Stimulated activated CD8-positive, alpha-beta memory T cell treated with anti-CD3 and anti-CD28 coated beads, Interleukin-15, amount 100 ng/mL, for 4 hours (primary cell): ENCODE measurements at regions not wholly inside any gene's neighbourhood (a gene's known extent, or its start where the extent isn't known, plus 50 kb on each side); places are given as distances from the start of the nearest gene placed in this dataset.

Source experiments
- DNase-seq, 2 donors: peaks; one replicate each; pipeline ENCODE4 v3.0.0-alpha.2; 2020; ENCODE audit warnings: low read depth in 2 of 2

DNA sequence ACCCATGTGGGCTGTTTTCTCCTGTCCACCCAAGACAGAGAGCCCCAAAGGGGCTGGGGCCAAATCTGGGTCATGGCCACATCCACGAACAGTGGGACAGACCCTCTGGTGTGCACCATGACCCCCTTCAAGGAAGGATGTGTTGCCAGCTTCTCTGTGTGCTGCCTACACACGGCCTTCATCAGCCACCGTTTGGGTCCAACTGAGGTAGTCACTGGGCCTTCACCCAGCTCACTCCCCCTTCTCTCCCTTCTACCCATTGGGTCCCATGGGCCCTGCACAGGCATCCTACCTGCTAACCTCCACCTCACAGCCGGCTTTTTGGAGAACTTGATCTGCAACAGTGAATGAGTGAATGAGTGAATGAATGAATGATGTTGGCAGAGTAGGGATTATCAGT is 1484.9 kb downstream of the BRD1 start:
- DNase-seq: no peak

DNA sequence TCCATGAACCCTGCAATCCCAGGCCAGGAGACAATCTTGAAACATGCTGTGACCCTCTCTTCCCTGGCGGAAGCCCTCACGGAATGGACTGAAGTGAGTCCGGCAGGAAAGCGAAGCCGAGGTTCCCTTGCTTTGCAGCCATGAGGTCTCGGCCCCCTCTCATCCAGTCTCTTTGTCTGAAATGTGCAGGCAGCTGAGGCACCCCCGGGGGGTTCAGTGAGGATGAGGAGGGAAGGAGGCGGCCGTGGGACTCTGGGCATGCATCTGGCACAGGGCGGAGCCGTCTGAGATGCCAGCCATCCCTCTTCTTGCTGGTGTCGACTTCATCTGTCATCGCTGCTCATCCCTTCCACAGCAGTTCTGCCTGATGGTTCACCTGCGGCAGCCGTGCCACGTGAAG is 1485.7 kb downstream of the BRD1 start:
- no peak for DNase-seq

GRCh38 chr22:48340727-48341709 is 1486.7 kb downstream of the BRD1 start:
- DNase-seq: no peak

- no peak for DNase-seq
Observed at GRCh38 chr22:48340191-48340590, 1487.5 kb downstream of the BRD1 start.

DNA sequence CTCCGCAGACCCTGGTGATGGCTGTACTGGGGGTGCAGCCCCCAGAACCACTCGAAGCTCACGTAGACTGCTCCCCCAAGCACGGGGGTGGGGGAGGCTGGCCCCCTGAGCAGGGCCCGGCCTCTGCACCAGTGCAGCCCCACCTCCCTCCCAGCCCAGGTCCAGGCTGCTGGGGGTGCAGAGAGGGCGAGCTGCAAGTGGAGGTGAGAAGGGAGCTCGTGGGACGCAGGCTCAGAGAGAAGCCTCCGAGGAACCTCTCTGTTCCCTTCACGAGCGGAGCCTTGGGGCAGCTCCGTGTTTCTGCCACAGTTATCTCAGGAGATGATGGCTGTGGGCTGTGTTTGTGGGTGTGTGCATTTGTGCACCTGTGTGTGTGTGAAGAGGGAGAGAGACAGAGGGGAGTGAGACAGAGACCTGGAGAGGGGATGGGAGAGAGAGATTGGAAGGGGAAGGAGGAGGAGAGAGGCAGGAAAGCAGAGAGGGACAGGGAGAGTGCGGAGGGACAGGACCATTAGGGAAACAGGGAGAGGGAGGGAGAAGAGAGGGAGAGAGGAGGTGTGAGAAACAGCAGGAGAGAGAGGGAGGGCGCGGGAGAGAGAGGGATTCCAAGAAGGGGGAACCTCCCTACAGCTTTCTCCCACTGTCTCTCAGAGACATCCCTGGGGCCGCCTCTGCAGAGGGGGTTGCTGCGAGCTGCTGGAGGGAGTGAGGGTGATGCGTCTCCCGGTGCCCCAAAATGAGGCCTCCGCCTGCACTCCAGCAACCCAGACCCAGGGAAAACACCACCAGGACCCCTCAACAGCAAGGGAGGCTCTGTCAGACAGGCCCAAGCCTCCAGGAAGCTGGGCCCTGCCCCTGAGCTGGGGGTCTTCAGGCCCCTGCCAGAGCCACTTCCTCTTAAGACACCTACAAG is 1488.6 kb downstream of the BRD1 start:
- DNase-seq: no peak

DNA sequence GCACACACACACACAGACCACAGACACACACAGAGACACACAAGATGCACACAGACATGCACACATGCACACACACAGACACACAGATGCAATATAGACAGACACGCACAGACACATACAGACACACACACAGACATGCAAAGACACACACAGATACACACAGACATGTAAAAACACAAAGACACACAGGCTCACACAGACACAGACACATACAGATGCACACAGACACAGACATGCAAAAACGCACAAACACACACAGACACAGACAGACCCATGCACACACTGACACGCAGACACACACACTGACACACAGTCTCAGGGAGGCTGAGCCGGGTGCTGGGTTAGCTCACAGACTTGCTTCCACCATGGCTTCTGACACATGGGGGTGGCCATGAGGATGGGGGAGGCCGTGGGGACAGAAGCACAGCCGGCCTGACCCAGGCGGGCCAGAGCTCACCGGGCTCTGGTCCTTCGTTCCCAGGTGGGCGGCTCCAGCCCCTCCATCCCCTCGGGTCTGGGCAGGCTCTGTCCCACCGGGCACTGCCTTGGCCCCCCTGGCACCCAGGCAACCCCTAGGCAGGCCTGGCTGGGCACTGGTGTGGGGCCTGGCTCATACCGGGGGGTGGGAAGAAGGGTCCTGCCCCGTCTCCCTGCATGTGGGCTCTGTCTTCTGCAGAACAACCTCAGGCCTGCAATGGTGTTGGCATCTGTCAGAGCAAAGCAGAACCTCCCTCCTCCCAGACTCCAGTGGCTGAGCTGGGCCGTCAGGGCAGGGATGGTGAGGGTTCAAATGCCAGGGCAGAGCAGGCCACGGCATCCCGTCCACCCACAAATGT is 1489.5 kb downstream of the BRD1 start:
- no peak for DNase-seq

GRCh38 chr22:48336339-48337060 is 1491.2 kb downstream of the BRD1 start:
- DNase-seq: no peak

DNA sequence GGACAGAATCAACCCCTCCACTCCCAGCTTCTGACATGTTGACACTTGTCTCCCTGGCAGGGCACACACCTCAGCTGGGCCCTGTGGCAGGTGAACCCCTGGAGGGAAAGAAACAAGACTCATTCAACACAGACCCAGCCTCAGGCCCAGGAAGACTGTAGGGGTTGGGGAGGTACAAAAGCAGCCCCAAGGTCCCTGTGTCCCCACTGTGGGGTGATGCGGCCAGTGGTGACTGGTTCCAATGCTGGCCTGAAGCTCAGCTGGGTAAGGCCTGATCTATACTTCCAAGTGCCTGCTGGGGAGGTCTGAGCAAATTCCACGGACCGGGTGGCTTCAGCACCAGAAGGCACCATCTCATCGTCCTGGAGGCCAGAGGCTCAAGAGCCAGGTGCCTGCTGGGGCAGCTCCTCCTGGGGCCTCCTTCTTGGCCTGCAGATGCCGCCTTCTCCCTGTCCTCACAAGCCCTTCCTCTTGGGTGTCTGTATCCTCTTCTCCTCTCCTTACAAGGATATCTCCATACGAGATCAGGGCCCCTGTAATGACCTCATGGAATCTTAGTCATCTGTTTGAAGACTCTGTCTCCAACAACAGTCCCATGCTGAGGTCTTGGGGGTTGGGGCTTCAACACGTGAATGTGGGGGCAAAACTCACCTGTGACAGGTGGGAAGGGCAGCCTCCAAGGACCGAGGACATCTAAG is 1492.1 kb downstream of the BRD1 start:
- no peak for DNase-seq

DNA sequence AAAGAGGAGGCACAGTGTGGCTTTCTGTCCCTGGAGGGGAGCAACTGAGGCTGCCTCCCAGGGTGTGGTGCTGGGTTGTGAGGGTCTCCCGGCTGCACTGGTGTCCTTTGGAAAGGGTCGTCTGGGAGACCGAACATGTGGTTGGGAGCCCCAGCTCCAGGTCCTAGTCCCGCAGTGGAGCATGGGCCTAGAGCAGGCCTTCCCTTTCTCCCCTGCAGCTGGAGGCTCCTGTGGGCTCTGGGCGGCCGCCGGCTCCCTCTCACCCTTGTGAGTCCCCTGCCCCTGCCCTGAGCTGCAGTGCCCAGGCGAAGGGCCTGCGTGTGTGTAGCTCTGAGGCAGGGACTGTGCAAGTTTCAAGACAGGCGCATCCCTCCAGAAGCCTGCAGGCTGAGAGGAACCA is 1492.7 kb downstream of the BRD1 start:
- no peak for DNase-seq

- DNase-seq: no peak
Observed at GRCh38 chr22:48333816-48334735, 1493.6 kb downstream of the BRD1 start.

- no peak for DNase-seq
Observed at GRCh38 chr22:48333323-48333763, 1494.3 kb downstream of the BRD1 start.

- no peak for DNase-seq
Observed at GRCh38 chr22:48332438-48333322, 1495.0 kb downstream of the BRD1 start.

GRCh38 chr22:48331691-48332220 is 1495.9 kb downstream of the BRD1 start:
- no peak for DNase-seq

DNA sequence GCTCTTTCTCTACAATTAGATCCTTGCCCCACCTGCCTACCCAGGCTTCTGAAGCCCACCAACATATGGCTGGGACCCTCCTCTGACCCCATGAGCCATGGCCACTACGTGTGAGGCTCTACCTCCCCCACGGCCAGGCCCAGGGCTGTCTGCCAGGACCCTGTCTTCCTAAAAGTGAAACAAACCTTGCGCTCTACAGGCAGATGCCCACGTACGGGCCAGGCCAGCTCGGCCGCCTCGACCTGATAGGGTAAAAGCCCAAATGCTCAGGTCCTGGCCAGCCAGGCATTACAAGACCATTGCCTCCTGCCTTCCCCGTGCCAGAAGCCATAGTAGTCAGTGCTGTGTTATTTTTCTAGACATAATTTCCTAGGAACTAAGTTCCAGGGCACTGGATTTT is 1496.4 kb downstream of the BRD1 start:
- no peak for DNase-seq

GRCh38 chr22:48327721-48328120 is 1500.0 kb downstream of the BRD1 start:
- no peak for DNase-seq

GRCh38 chr22:48323746-48324145 is 1503.9 kb downstream of the BRD1 start:
- DNase-seq: no peak

DNA sequence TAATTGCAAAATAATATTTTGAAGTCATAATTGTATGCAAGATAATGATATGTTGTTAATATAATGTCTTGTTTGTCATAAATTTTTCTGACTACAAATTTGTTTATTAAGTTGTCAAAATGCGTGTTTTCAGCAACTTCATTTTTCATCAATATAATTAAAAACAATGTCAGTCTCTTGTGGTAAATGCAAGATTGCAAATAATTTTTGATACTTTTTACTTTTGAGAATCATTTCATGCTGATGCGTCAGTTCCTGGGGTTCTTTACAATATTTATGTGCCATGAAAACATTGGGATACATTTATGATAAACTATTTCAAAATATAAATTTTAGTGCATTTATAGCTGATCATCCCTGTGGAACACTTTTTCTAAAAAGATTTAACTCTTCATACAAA is 1504.8 kb downstream of the BRD1 start:
- no peak for DNase-seq

DNA sequence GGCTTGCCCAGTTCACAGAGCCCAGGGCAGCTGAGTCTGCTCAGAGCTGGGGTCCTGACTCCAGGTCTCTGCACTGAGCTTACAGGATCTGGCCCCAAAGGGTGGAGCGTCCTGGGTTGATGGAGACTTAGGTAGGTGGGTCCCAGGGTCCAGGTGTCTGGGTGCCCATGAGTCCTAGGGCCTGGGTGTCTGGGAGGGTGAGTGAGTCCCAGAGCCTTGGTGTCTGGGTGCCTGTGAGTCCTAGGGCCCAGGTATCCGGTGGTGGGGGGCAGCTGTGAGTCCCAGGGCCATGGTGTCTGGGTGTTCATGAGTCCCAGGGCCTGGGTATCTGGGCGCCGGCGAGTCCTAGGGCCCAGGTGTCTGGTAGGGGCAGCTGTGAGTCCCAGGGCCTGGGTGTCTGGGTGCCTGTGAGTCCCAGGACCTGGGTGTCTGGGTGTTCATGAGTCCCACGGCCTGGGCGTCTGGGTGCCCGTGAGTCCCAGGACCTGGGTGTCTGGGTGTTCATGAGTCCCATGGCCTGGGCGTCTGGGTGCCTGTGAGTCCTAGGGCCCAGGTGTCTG is 1505.6 kb downstream of the BRD1 start:
- no peak for DNase-seq
